ENCODE measurements at regions not wholly inside any gene's neighbourhood (a gene's known extent, or its start where the extent isn't known, plus 50 kb on each side); places are given as distances from the start of the nearest gene placed in this dataset.

- TF ChIP-seq EP300 (IDR thresholded peaks at IDR 0.05): no peak
- TF ChIP-seq CTCF (IDR thresholded peaks at IDR 0.05): no peak
- no peak for TF ChIP-seq POLR2A (IDR thresholded peaks at IDR 0.05)
- TF ChIP-seq POLR2AphosphoS5 (IDR thresholded peaks at IDR 0.05): no peak
Measured at GRCh38 chr9:96125624-96126023, 176.4 kb downstream of the HSD17B3 start.

Data from stomach (tissue), 4 donors.